Smooth muscle cell (in vitro differentiated cells): ENCODE measurements at regions not wholly inside any gene's neighbourhood (a gene's known extent, or its start where the extent isn't known, plus 50 kb on each side); places are given as distances from the start of the nearest gene placed in this dataset.

ENCODE experiments used
- DNase-seq: peaks from one replicate; lab custom pipeline; 2025; ENCODE audit not compliant: unreplicated experiment; lab: John Stamatoyannopoulos, UW
- H2AFZ ChIP-seq: fragments of 200-600 bp; sonication (generic); 2 replicates; pipeline ENCODE4 v1.6.0; 2016; ENCODE audit warnings: antibody characterized with exemption, low read depth, mild to moderate bottlenecking
- H3F3A ChIP-seq: fragments of 200-600 bp; sonication (generic); 2 replicates; pipeline ENCODE4 v1.6.0; 2017; ENCODE audit warnings: antibody characterized with exemption, low read depth
- H3K27ac ChIP-seq: fragments of 200-600 bp; sonication (generic); 2 replicates; pipeline ENCODE4 v1.5.1; 2016; ENCODE audit warnings: low read depth, mild to moderate bottlenecking
- H3K27me3 ChIP-seq: fragments of 200-600 bp; sonication (generic); 2 replicates; pipeline ENCODE4 v1.6.1; 2016; ENCODE audit warnings: low read depth, mild to moderate bottlenecking
- H3K36me3 ChIP-seq: fragments of 200-600 bp; sonication (generic); 2 replicates; pipeline ENCODE4 v1.5.1; 2016; ENCODE audit warnings: low read depth
- H3K4me1 ChIP-seq: fragments of 200-600 bp; sonication (generic); 2 replicates; pipeline ENCODE4 v1.5.1; 2016; ENCODE audit warnings: low read depth
- H3K4me2 ChIP-seq: fragments of 200-600 bp; sonication (generic); 2 replicates; pipeline ENCODE4 v1.6.0; 2016; ENCODE audit warnings: mild to moderate bottlenecking
- H3K4me3 ChIP-seq: fragments of 200-600 bp; sonication (generic); 2 replicates; pipeline ENCODE4 v1.5.1; 2016; ENCODE audit warnings: mild to moderate bottlenecking
- H3K79me2 ChIP-seq: fragments of 200-600 bp; sonication (generic); 2 replicates; pipeline ENCODE4 v1.6.0; 2016; ENCODE audit warnings: low read depth, mild to moderate bottlenecking
- H3K9ac ChIP-seq: fragments of 200-600 bp; sonication (generic); 2 replicates; pipeline ENCODE4 v1.6.0; 2016; ENCODE audit warnings: low read depth
- H3K9me3 ChIP-seq: fragments of 200-600 bp; sonication (generic); replicated peaks from 2 replicates; pipeline ENCODE4 v1.5.1; 2016; ENCODE audit warnings: low read depth
- H4K20me1 ChIP-seq: fragments of 200-600 bp; sonication (generic); 2 replicates; pipeline ENCODE4 v1.6.0; 2016; ENCODE audit warnings: low read depth
- WGBS: methylation state at CpG from one replicate; pipeline ENCODE4 v1.1.7; 2016; ENCODE audit warnings: low lambda C conversion rate; 5-methylcytosine and 5-hydroxymethylcytosine counted together
- TF ChIP-seq, protein P1 (sequence below): fragments of 200-600 bp; sonication (generic); IDR thresholded peaks from 2 replicates; pipeline ENCODE4 v1.5.1; 2017; ENCODE audit warnings: borderline replicate concordance, mild to moderate bottlenecking, antibody characterized with exemption; ENCODE audit not compliant: insufficient read depth, poor library complexity, severe bottlenecking

GRCh38 chr11:97862021-97862420, 1158.7 kb upstream of the CNTN5 start:
- H3F3A ChIP-seq = no peaks in the 10 kb centered on the region
- no peak overlapping the region for H3K27ac ChIP-seq
- no peak for DNase-seq
- no peak overlapping the region for H2AFZ ChIP-seq
- H3K4me3 ChIP-seq = no peak overlapping the region
- no peaks in the 10 kb centered on the region for H3K79me2 ChIP-seq
- WGBS = 83% methylated on average over 4 of the region's 4 CpGs
- no peak overlapping the region for H3K9ac ChIP-seq
- no peaks in the 10 kb centered on the region for H4K20me1 ChIP-seq
- H3K4me1 ChIP-seq = no peaks in the 10 kb centered on the region
- TF ChIP-seq, protein P1, sequence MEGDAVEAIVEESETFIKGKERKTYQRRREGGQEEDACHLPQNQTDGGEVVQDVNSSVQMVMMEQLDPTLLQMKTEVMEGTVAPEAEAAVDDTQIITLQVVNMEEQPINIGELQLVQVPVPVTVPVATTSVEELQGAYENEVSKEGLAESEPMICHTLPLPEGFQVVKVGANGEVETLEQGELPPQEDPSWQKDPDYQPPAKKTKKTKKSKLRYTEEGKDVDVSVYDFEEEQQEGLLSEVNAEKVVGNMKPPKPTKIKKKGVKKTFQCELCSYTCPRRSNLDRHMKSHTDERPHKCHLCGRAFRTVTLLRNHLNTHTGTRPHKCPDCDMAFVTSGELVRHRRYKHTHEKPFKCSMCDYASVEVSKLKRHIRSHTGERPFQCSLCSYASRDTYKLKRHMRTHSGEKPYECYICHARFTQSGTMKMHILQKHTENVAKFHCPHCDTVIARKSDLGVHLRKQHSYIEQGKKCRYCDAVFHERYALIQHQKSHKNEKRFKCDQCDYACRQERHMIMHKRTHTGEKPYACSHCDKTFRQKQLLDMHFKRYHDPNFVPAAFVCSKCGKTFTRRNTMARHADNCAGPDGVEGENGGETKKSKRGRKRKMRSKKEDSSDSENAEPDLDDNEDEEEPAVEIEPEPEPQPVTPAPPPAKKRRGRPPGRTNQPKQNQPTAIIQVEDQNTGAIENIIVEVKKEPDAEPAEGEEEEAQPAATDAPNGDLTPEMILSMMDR = no peak
- H3K4me2 ChIP-seq = no peak overlapping the region
- no peaks in the 10 kb centered on the region for H3K36me3 ChIP-seq
- H3K27me3 ChIP-seq = no peaks in the 10 kb centered on the region
- no peaks in the 10 kb centered on the region for H3K9me3 ChIP-seq

DNA sequence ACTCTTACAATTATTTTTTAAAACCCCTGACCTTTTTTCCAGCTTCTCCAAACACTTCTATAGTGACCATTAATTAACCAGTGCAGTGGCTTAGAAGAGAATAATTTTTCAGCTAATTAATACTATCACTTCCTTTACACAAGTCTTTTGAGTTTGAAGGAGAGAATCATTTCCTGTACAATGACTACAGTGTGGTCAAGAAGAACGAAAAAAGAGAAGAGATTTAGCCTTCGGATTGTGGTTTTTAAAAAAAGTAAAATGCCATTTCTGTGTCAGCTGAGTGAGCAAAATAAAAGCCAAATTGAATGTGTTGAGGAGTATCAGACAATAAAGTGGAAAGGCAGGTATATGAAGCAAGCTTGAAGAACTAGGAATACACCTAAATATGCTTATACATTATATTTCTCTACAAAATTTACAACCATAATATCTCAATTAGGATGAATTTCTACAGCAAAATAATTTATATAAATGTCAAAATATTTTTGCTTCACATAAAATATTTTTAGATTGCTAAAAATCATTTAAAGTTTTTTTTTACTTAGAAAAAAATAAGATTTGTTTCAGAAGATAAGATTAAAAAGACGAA, 1155.2 kb upstream of the CNTN5 start:
- H3K9ac ChIP-seq = no peak overlapping the region
- WGBS = 65% methylated on average over 3 of the region's 3 CpGs
- H3K4me3 ChIP-seq = no peak overlapping the region
- no peaks in the 10 kb centered on the region for H3K9me3 ChIP-seq
- H3K36me3 ChIP-seq = no peaks in the 10 kb centered on the region
- H3K27me3 ChIP-seq = no peaks in the 10 kb centered on the region
- no peak for DNase-seq
- H4K20me1 ChIP-seq = no peaks in the 10 kb centered on the region
- no peak overlapping the region for H2AFZ ChIP-seq
- TF ChIP-seq, protein P1 = no peak
- no peaks in the 10 kb centered on the region for H3F3A ChIP-seq
- no peak overlapping the region for H3K4me2 ChIP-seq
- H3K27ac ChIP-seq = no peak overlapping the region
- H3K4me1 ChIP-seq = no peaks in the 10 kb centered on the region
- no peaks in the 10 kb centered on the region for H3K79me2 ChIP-seq

DNA sequence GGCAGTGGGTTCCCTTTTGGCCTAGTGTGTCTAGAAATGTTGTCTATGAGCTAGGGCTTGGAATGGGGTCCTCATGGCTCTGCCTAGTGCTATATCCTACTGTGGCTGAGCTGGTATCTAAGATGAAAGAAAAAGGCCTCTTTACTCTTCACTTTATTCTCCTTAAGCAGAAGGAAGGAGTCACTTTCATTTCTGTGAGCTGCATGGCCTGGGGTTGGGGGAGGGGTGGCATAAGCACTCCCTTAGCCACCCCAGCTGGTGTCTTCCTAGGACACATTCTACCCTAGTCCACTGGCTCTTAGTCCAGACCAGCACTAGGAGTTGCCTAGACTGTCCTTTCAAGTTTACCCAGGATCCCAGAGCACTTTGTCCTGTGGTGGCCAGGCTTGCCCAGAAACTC, 1148.9 kb upstream of the CNTN5 start:
- Histone ChIP-seq H3K4me2 (no peak overlapping the region), H3K79me2 (no peaks in the 10 kb centered on the region), H3K36me3 (no peaks in the 10 kb centered on the region), H2AFZ (no peak overlapping the region), H3K27ac (no peak overlapping the region), H3K4me3 (no peak overlapping the region), H3K9ac (no peak overlapping the region), H3F3A (no peaks in the 10 kb centered on the region), H3K9me3 (no peaks in the 10 kb centered on the region), H3K4me1 (no peaks in the 10 kb centered on the region), H3K27me3 (no peaks in the 10 kb centered on the region), H4K20me1 (no peaks in the 10 kb centered on the region)
- TF ChIP-seq, protein P1 = no peak
- DNase-seq = no peak

GRCh38 chr11:97880209-97880608, 1140.5 kb upstream of the CNTN5 start:
- DNase-seq = no peak
- H3K27ac ChIP-seq = no peak overlapping the region
- no peak overlapping the region for H3K4me2 ChIP-seq
- H3K36me3 ChIP-seq = no peaks in the 10 kb centered on the region
- H3F3A ChIP-seq = no peaks in the 10 kb centered on the region
- TF ChIP-seq, protein P1 = no peak
- H3K4me3 ChIP-seq = no peak overlapping the region
- no peak overlapping the region for H2AFZ ChIP-seq
- no peaks in the 10 kb centered on the region for H3K4me1 ChIP-seq
- no peak overlapping the region for H3K9ac ChIP-seq
- H3K9me3 ChIP-seq = no peaks in the 10 kb centered on the region
- H4K20me1 ChIP-seq = no peaks in the 10 kb centered on the region
- no peaks in the 10 kb centered on the region for H3K27me3 ChIP-seq
- H3K79me2 ChIP-seq = no peaks in the 10 kb centered on the region
